ENCODE measurements at regions not wholly inside any gene's neighbourhood (a gene's known extent, or its start where the extent isn't known, plus 50 kb on each side); places are given as distances from the start of the nearest gene placed in this dataset.

DNA sequence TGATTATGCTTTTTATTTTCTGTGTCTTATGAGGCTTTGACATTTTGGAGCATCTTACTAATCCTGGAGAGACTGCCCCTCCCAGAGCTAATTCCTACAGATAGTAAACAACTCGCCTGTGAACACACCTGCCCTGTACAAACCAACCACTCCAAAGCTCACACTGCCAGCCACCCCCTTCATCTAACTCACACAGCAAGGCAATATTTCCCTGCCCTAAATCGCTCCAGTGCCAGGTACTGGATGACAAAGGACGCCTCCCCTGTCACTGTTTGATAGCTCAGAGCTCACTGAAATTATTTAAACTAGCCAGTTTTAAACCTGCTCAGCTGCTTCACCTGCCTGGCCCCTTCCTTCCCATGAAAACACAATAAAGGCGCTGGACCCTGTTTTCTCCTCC is 535.1 kb upstream of the CELF2 start:
- no peaks in the 10 kb centered on the region for H3K36me3 ChIP-seq
- H3K9ac ChIP-seq: no peak overlapping the region
- no peaks in the 10 kb centered on the region for H3K4me1 ChIP-seq
- H4K20me1 ChIP-seq: no peaks in the 10 kb centered on the region
- no peak for TF ChIP-seq Cebpa-rat (IDR thresholded peaks at IDR 0.05)
- H3K27me3 ChIP-seq: no peaks in the 10 kb centered on the region
- no peaks in the 10 kb centered on the region for H3K9me3 ChIP-seq (replicated peaks in 1 of 11)
- H3K4me3 ChIP-seq: no peak overlapping the region
- no peak overlapping the region for H3K27ac ChIP-seq
- H3K4me2 ChIP-seq: no peak overlapping the region

DNA sequence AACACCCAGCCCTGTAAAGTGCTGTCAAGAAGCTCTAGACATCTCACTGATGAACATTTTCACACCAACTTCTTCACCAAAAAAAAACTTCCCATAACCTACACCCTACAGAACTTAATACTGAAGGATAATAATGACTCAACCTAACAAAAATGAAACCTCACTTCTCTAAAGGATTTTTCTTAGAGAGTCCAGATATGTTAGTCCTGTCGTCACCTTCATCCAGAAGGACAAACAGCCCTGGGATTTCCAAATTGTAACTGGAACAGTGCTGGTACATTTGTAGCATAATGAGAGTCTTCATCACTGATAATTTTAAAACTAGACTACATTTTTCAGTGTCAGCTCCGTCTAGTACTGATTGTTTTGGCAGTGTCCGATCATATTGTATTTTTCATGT is 528.6 kb upstream of the CELF2 start:
- no peaks in the 10 kb centered on the region for H3K36me3 ChIP-seq

DNA sequence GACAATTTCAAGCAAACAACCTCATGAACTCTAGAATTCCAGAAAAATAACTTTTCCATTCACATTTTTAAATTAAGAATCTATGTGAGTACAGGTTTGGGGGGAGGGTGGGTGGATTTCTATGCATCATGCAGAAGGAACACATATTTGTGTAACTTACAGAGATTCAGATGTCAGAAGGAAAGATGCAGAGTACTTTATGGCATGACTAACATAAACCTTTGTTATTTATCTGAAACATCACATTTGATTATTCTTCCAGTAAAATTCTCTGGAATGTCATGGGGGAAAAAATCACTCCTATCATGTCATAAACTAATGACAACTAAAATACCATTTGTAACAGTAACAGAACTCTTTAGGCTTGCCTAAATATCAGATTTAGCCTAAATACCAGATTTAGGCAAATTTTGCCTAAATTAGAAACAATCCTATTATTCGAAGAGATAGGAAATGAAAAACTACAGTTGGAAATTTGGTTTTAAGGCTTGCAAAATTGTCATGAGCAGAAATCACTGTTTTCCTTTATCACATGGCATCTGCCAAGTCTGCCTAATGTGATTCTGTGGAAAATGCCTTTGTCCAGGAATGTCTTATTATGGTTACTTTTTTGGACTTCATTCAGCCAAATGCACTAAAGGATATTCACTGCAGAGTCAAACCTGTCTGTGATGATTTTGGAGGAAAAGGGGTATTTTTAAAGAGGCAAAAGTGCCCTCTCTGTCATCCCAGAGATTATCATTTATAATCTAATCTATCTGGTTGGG is 527.7 kb upstream of the CELF2 start:
- no peak overlapping the region for H3K27ac ChIP-seq
- no peak overlapping the region for H3K4me2 ChIP-seq
- H3K4me1 ChIP-seq: peaks cover 0 to 10% (median 0%) of the 10 kb centered on the region in 10 experiments; a peak in 2 of 20 replicates

More for the DNA sequence above, 528.6 kb upstream of the CELF2 start:
- H3K9me3 ChIP-seq (replicated peaks in 1 of 11): no peaks in the 10 kb centered on the region
- H3K4me2 ChIP-seq: no peak overlapping the region
- peaks cover 0 to 10% (median 0%) of the 10 kb centered on the region in 10 experiments; a peak in 2 of 20 replicates for H3K4me1 ChIP-seq
- H3K27me3 ChIP-seq: no peaks in the 10 kb centered on the region
- no peak for TF ChIP-seq Cebpa-rat (IDR thresholded peaks at IDR 0.05)
- H3K27ac ChIP-seq: no peak overlapping the region
- H3K9ac ChIP-seq: no peak overlapping the region
- H3K4me3 ChIP-seq: no peak overlapping the region
- H4K20me1 ChIP-seq: no peaks in the 10 kb centered on the region

DNA sequence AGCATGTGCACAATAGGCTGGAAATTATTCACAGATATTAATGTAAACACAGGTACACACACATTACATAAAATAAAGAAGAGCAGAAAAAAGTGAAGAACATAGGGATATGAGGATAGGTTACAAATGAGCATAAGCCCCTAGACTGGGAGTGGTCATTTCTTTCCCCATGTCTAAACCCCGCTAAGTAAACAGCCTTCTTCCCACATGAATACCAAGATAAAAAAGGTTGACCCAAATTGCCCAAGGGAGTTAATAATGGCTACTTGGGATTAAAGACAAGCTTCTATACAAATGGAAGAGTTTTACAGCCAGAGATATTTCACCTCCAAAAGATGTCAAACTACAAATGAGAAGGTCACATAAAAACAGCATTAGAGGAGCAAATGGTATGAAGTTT is 527.1 kb upstream of the CELF2 start:
- Histone ChIP-seq H4K20me1 (no peaks in the 10 kb centered on the region), H3K27ac (no peak overlapping the region), H3K4me2 (no peak overlapping the region), H3K4me1 (peaks cover 0 to 10% (median 0%) of the 10 kb centered on the region in 10 experiments; a peak in 2 of 20 replicates), H3K4me3 (no peak overlapping the region), H3K36me3 (no peaks in the 10 kb centered on the region), H3K27me3 (no peaks in the 10 kb centered on the region), H3K9ac (no peak overlapping the region), H3K9me3 (replicated peaks in 1 of 11) (no peaks in the 10 kb centered on the region)
- TF ChIP-seq Cebpa-rat (IDR thresholded peaks at IDR 0.05): no peak

More for the DNA sequence above, 527.7 kb upstream of the CELF2 start:
- no peak for TF ChIP-seq Cebpa-rat (IDR thresholded peaks at IDR 0.05)
- no peaks in the 10 kb centered on the region for H4K20me1 ChIP-seq
- no peak overlapping the region for H3K4me3 ChIP-seq
- H3K9me3 ChIP-seq (replicated peaks in 1 of 11): no peaks in the 10 kb centered on the region
- H3K9ac ChIP-seq: no peak overlapping the region
- H3K36me3 ChIP-seq: no peaks in the 10 kb centered on the region
- no peaks in the 10 kb centered on the region for H3K27me3 ChIP-seq

DNA sequence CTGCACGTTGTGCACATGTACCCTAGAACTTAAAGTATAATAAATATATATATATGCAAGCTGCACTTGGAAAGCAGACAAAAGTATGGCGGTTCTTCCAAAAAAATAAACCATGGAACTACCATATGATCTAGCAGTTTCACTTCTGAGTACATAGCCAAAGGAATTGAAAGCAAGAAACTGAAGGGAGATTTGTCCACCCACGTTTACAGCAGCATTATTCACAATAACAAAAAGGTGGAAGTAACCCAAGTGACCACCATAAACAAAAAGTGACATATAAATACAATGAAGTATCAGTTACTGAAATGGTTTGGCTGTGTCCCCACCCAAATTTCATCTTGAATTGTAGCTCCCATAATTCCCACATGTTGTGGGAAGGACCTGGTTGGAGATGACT is 525.3 kb upstream of the CELF2 start:
- H4K20me1 ChIP-seq: no peaks in the 10 kb centered on the region
- TF ChIP-seq Cebpa-rat (IDR thresholded peaks at IDR 0.05): no peak
- peak overlapping the region in 1 of 11 experiments; percentile 11; a peak in 1 of 22 replicates for H3K27ac ChIP-seq
- H3K4me1 ChIP-seq: peaks cover 0 to 10% (median 0%) of the 10 kb centered on the region in 10 experiments; a peak in 2 of 20 replicates
- H3K27me3 ChIP-seq: no peaks in the 10 kb centered on the region
- H3K36me3 ChIP-seq: no peaks in the 10 kb centered on the region
- H3K4me3 ChIP-seq: no peak overlapping the region
- H3K9ac ChIP-seq: no peak overlapping the region
- H3K9me3 ChIP-seq (replicated peaks in 1 of 11): no peaks in the 10 kb centered on the region
- H3K4me2 ChIP-seq: peak overlapping the region in 1 of 11 experiments; percentile 25; a peak in 1 of 22 replicates

DNA sequence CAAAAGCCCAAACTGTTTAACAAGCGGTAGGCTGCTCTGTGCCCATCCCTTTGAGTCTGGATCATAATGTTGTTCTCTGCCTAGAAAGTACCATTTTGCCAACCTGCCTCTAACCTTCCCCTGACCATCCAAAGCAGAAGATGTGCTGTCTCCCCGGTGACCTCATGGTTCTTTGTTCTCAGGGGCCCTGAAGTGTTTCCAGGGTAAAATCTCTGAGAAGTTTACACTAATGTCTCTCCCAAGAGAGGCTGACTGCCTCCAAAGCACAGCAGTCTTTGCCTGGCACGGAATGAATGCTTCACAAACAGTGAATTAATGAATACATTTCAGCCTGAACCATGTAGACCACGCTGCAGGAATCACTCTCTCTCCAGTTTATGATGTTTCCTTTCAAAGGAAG is 523.8 kb upstream of the CELF2 start:
- H3K27me3 ChIP-seq: no peaks in the 10 kb centered on the region
- no peaks in the 10 kb centered on the region for H4K20me1 ChIP-seq
- no peak overlapping the region for H3K4me3 ChIP-seq
- no peak for TF ChIP-seq Cebpa-rat (IDR thresholded peaks at IDR 0.05)
- no peak overlapping the region for H3K4me2 ChIP-seq
- H3K27ac ChIP-seq: no peak overlapping the region
- H3K4me1 ChIP-seq: peaks cover 0 to 16% (median 0%) of the 10 kb centered on the region in 10 experiments; a peak in 2 of 20 replicates
- no peak overlapping the region for H3K9ac ChIP-seq
- H3K9me3 ChIP-seq (replicated peaks in 1 of 11): no peaks in the 10 kb centered on the region
- H3K36me3 ChIP-seq: no peaks in the 10 kb centered on the region

DNA sequence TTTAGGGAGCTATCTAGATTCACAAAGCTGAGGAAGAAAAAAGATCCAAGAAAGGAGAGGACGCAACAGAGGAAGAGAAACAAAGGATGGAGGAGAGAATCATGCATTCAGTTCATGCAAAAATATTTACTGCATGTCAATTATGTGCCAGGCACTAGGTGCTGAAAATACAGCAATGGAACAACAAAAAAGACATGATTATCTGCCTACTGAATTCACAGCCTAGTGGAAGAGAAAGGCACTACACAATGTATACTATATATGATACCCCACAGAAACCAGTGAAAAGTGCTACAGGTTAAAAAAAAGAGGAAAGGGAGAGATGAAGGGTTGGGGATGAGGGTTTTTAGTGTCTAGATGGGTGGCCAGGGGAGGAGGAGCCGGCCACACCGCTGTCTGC is 520.4 kb upstream of the CELF2 start:
- no peak overlapping the region for H3K4me2 ChIP-seq
- H3K27me3 ChIP-seq: no peaks in the 10 kb centered on the region
- no peaks in the 10 kb centered on the region for H3K36me3 ChIP-seq
- TF ChIP-seq Cebpa-rat (IDR thresholded peaks at IDR 0.05): no peak
- H3K27ac ChIP-seq: no peak overlapping the region
- peaks cover 0 to 32% (median 0%) of the 10 kb centered on the region in 10 experiments; a peak in 4 of 20 replicates for H3K4me1 ChIP-seq
- no peak overlapping the region for H3K9ac ChIP-seq
- H3K9me3 ChIP-seq (replicated peaks in 1 of 11): no peaks in the 10 kb centered on the region
- H4K20me1 ChIP-seq: no peaks in the 10 kb centered on the region
- no peak overlapping the region for H3K4me3 ChIP-seq

DNA sequence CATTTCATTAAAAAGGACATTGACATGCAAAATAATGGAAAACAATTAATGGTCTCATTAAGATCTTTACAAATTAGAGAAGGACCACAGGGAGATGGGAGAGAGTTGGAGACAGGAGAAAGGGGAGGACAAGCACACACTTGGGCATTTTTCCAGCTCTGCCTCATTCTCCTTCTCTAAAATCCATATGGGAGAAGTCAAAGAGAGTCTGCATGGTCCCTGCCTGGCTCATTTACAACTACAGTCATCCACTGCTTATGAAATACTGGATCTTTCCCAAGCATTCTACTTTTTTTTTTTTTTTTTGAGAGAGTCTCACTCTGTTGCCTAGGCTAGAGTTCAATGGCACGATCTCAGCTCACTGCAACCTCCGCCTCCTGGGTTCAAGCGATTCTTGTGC is 518.9 kb upstream of the CELF2 start:
- no peaks in the 10 kb centered on the region for H3K9me3 ChIP-seq (replicated peaks in 1 of 11)
- no peak overlapping the region for H3K4me2 ChIP-seq
- no peaks in the 10 kb centered on the region for H4K20me1 ChIP-seq
- H3K4me3 ChIP-seq: no peak overlapping the region
- H3K27ac ChIP-seq: no peak overlapping the region
- H3K9ac ChIP-seq: no peak overlapping the region
- no peaks in the 10 kb centered on the region for H3K27me3 ChIP-seq
- H3K36me3 ChIP-seq: no peaks in the 10 kb centered on the region
- peaks cover 0 to 23% (median 0%) of the 10 kb centered on the region in 10 experiments; a peak in 4 of 20 replicates for H3K4me1 ChIP-seq
- no peak for TF ChIP-seq Cebpa-rat (IDR thresholded peaks at IDR 0.05)

DNA sequence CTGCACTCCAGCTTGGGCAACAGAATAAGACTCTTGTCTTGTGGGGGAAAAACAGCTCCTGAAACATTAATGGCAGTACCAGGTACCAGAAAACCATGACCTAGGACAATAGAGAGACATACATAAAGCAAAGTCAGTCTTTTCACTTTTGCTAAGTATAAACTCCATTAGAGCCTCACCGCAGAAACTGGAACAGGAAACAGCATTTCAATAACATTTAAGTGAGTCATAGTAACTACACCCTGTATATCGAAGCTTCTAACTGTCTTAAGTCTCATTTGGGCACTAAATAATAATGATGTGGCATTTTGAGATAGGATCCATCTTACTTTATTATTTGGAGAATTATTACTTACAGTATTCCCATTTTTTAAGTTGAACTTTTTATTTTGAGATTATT is 517.8 kb upstream of the CELF2 start:
- TF ChIP-seq Cebpa-rat (IDR thresholded peaks at IDR 0.05): no peak
- H3K36me3 ChIP-seq: no peaks in the 10 kb centered on the region

DNA sequence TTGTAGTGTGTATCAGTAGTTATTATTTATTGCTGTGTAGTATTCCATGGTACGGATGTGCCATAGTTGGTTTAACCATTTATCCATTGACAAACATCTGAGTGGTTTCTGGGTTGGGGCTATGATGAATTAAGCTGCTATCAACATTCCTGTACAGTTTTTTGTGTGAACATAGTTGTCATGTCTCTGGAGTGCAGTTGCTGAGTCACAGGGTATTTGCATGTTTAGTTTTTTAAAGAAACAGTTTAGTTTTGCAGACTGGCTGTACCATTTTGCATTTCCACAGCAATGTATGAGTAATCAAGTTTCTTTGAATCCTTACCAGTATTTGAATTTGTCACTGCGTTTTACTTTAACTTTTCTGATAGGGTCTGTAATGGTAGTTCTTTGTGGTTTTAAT is 516.7 kb upstream of the CELF2 start:
- Histone ChIP-seq H3K4me3 (no peak overlapping the region), H4K20me1 (no peaks in the 10 kb centered on the region), H3K27me3 (no peaks in the 10 kb centered on the region), H3K27ac (peak overlapping the region in 1 of 11 experiments; percentile 53; a peak in 1 of 22 replicates), H3K4me2 (no peak overlapping the region), H3K9me3 (replicated peaks in 1 of 11) (no peaks in the 10 kb centered on the region), H3K4me1 (peaks cover 0 to 23% (median 0%) of the 10 kb centered on the region in 10 experiments; a peak in 4 of 20 replicates), H3K9ac (no peak overlapping the region), H3K36me3 (no peaks in the 10 kb centered on the region)
- no peak for TF ChIP-seq Cebpa-rat (IDR thresholded peaks at IDR 0.05)

More for the DNA sequence above, 517.8 kb upstream of the CELF2 start:
- no peaks in the 10 kb centered on the region for H3K27me3 ChIP-seq
- no peak overlapping the region for H3K4me3 ChIP-seq
- H3K4me1 ChIP-seq: peaks cover 0 to 23% (median 0%) of the 10 kb centered on the region in 10 experiments; a peak in 4 of 20 replicates
- H3K9me3 ChIP-seq (replicated peaks in 1 of 11): no peaks in the 10 kb centered on the region
- no peaks in the 10 kb centered on the region for H4K20me1 ChIP-seq
- peak overlapping the region in 3 of 11 experiments; percentile 34 to 52 (median 51); a peak in 6 of 22 replicates for H3K4me2 ChIP-seq
- no peak overlapping the region for H3K9ac ChIP-seq
- H3K27ac ChIP-seq: peak overlapping the region in 1 of 11 experiments; percentile 53; a peak in 2 of 22 replicates
